ENCODE measurements at regions not wholly inside any gene's neighbourhood (a gene's known extent, or its start where the extent isn't known, plus 50 kb on each side); places are given as distances from the start of the nearest gene placed in this dataset.
"Not testable (repeated sequence)": the region's sequence is repeated elsewhere in the genome, so short reads cannot be mapped to it uniquely, and the experiment has no call there.

DNA sequence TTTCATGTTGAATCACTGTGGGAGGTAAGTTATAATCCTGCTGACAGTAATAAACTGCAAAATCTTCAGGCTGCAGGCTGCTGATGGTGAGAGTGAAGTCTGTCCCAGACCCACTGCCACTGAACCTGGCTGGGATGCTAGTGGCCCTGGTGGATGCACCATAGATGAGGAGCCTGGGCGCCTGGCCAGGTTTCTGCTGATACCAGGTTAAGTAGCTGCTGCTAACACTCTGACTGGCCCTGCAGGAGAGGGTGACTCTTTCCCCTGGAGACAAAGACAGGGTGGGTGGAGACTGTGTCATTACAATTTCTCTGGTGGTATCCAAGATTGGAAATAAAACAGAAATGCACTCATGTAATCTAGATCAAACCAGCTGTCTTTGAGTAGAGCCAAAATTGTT lies 287.0 kb downstream of the RPIA start:
- not testable (repeated sequence) for H3K9ac ChIP-seq (ENCODE audit: low read length); H3K4me3 ChIP-seq (ENCODE audit: low read length)

DNA sequence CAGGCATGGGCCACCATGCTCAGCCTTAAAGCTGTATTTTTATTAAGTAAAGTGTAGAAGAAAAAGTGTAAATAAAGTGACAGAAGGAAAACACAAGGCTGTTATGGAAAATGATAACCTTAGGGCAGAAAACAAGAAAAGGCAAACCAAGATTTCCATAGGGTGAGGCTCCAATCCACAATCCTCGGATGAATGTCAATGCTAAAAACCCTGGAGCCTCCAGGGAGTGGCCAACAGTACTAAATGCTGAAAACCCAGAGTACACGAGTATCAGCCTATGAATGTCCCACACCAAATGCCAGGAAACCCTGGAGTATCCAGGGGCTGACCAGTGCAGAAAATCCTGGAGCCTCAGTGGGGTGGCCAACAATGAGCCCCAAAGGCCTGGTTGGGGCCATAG lies 292.6 kb downstream of the RPIA start:
- not testable (repeated sequence) for H3K27ac ChIP-seq (ENCODE audit: low read length); H3K36me3 ChIP-seq (ENCODE audit: insufficient read depth, low read length); H3F3A ChIP-seq (ENCODE audit: insufficient read depth, low read length, poor library complexity, severe bottlenecking); H3K4me3 ChIP-seq (ENCODE audit: low read length); H3K27me3 ChIP-seq (ENCODE audit: insufficient read depth, low read depth, low read length); H3K79me2 ChIP-seq (replicated peaks; ENCODE audit: insufficient read depth, low read length); H3K9me2 ChIP-seq (ENCODE audit: insufficient read depth, low read length); H3K9me3 ChIP-seq (ENCODE audit: low read length); H4K20me1 ChIP-seq (ENCODE audit: insufficient read depth); H2AFZ ChIP-seq (ENCODE audit: low read depth, low read length); H3K9ac ChIP-seq (ENCODE audit: low read length); H3K4me2 ChIP-seq (ENCODE audit: low read length)

More for the DNA sequence above, 287.0 kb downstream of the RPIA start:
- not testable (repeated sequence) for H2AFZ ChIP-seq (ENCODE audit: low read depth, low read length); H3K36me3 ChIP-seq (ENCODE audit: insufficient read depth, low read length); H3K9me3 ChIP-seq (ENCODE audit: low read length); H3K27ac ChIP-seq (ENCODE audit: low read length); H4K20me1 ChIP-seq (ENCODE audit: insufficient read depth); H3K27me3 ChIP-seq (ENCODE audit: insufficient read depth, low read depth, low read length); H3K79me2 ChIP-seq (replicated peaks; ENCODE audit: insufficient read depth, low read length); H3K4me2 ChIP-seq (ENCODE audit: low read length); H3K9me2 ChIP-seq (ENCODE audit: insufficient read depth, low read length); H3F3A ChIP-seq (ENCODE audit: insufficient read depth, low read length, poor library complexity, severe bottlenecking)

GRCh38 chr2:88986721-88987330 lies 295.4 kb downstream of the RPIA start:
- H3K79me2 ChIP-seq (replicated peaks; ENCODE audit: insufficient read depth, low read length); H3K27ac ChIP-seq (ENCODE audit: low read length); H3K9me3 ChIP-seq (ENCODE audit: low read length); H3K4me3 ChIP-seq (ENCODE audit: low read length); H3K9ac ChIP-seq (ENCODE audit: low read length); H3K36me3 ChIP-seq (ENCODE audit: insufficient read depth, low read length); H4K20me1 ChIP-seq (ENCODE audit: insufficient read depth); H3K9me2 ChIP-seq (ENCODE audit: insufficient read depth, low read length); H3K4me2 ChIP-seq (ENCODE audit: low read length); H2AFZ ChIP-seq (ENCODE audit: low read depth, low read length); H3K27me3 ChIP-seq (ENCODE audit: insufficient read depth, low read depth, low read length); H3F3A ChIP-seq (ENCODE audit: insufficient read depth, low read length, poor library complexity, severe bottlenecking): not testable (repeated sequence)

GRCh38 chr2:88988617-88989016 lies 297.1 kb downstream of the RPIA start:
- H3K27me3 ChIP-seq (ENCODE audit: insufficient read depth, low read depth, low read length); H3K9ac ChIP-seq (ENCODE audit: low read length); H3K9me2 ChIP-seq (ENCODE audit: insufficient read depth, low read length); H3K4me2 ChIP-seq (ENCODE audit: low read length); H2AFZ ChIP-seq (ENCODE audit: low read depth, low read length); H3K27ac ChIP-seq (ENCODE audit: low read length); H3K36me3 ChIP-seq (ENCODE audit: insufficient read depth, low read length); H3K4me3 ChIP-seq (ENCODE audit: low read length); H3K9me3 ChIP-seq (ENCODE audit: low read length); H4K20me1 ChIP-seq (ENCODE audit: insufficient read depth); H3K79me2 ChIP-seq (replicated peaks; ENCODE audit: insufficient read depth, low read length); H3F3A ChIP-seq (ENCODE audit: insufficient read depth, low read length, poor library complexity, severe bottlenecking): not testable (repeated sequence)

DNA sequence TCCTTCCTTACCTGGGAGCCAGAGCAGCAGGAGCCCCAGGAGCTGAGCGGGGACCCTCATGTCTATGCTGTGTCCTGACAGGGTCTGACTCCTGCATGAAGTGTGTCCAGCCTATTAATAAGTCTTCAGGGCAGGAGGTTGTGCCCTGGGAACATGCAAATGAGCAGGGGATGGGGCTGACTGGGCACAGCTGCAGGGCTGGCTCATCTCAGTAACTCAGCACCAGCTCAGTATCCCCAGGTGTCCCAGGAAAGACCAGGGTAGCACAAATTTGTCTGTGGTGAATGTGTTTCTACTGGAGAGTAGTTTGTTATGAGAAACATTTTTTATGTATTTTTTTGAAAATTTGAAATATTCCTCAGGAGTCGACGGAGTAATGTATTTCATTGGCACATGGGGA lies 301.3 kb downstream of the RPIA start:
- not testable (repeated sequence) for H3K9me3 ChIP-seq (ENCODE audit: low read length); H3K4me2 ChIP-seq (ENCODE audit: low read length); H3K79me2 ChIP-seq (replicated peaks; ENCODE audit: insufficient read depth, low read length); H3K4me3 ChIP-seq (ENCODE audit: low read length); H3K27me3 ChIP-seq (ENCODE audit: insufficient read depth, low read depth, low read length); H3K36me3 ChIP-seq (ENCODE audit: insufficient read depth, low read length); H3F3A ChIP-seq (ENCODE audit: insufficient read depth, low read length, poor library complexity, severe bottlenecking); H3K27ac ChIP-seq (ENCODE audit: low read length); H3K9ac ChIP-seq (ENCODE audit: low read length); H3K9me2 ChIP-seq (ENCODE audit: insufficient read depth, low read length); H4K20me1 ChIP-seq (ENCODE audit: insufficient read depth); H2AFZ ChIP-seq (ENCODE audit: low read depth, low read length)

- H4K20me1 ChIP-seq (ENCODE audit: insufficient read depth); H3K27me3 ChIP-seq (ENCODE audit: insufficient read depth, low read depth, low read length): not testable (repeated sequence)
Observed at GRCh38 chr2:88994856-88995255, 303.4 kb downstream of the RPIA start.

GRCh38 chr2:88996588-88996987 lies 305.1 kb downstream of the RPIA start:
- H3K36me3 ChIP-seq (ENCODE audit: insufficient read depth, low read length); H3K4me2 ChIP-seq (ENCODE audit: low read length); H3K4me3 ChIP-seq (ENCODE audit: low read length); H3K27me3 ChIP-seq (ENCODE audit: insufficient read depth, low read depth, low read length); H3K9ac ChIP-seq (ENCODE audit: low read length); H3K9me3 ChIP-seq (ENCODE audit: low read length); H4K20me1 ChIP-seq (ENCODE audit: insufficient read depth); H3K9me2 ChIP-seq (ENCODE audit: insufficient read depth, low read length); H3K79me2 ChIP-seq (replicated peaks; ENCODE audit: insufficient read depth, low read length); H3K27ac ChIP-seq (ENCODE audit: low read length); H2AFZ ChIP-seq (ENCODE audit: low read depth, low read length); H3F3A ChIP-seq (ENCODE audit: insufficient read depth, low read length, poor library complexity, severe bottlenecking): not testable (repeated sequence)

More at GRCh38 chr2:88994856-88995255, 303.4 kb downstream of the RPIA start:
- H3K9me2 ChIP-seq (ENCODE audit: insufficient read depth, low read length); H3K4me2 ChIP-seq (ENCODE audit: low read length); H3K9me3 ChIP-seq (ENCODE audit: low read length); H3F3A ChIP-seq (ENCODE audit: insufficient read depth, low read length, poor library complexity, severe bottlenecking); H3K9ac ChIP-seq (ENCODE audit: low read length); H3K4me3 ChIP-seq (ENCODE audit: low read length); H3K36me3 ChIP-seq (ENCODE audit: insufficient read depth, low read length); H3K79me2 ChIP-seq (replicated peaks; ENCODE audit: insufficient read depth, low read length); H3K27ac ChIP-seq (ENCODE audit: low read length); H2AFZ ChIP-seq (ENCODE audit: low read depth, low read length): not testable (repeated sequence)
